Panc1 (cell line): ENCODE measurements at regions not wholly inside any gene's neighbourhood (a gene's known extent, or its start where the extent isn't known, plus 50 kb on each side); places are given as distances from the start of the nearest gene placed in this dataset.

Experiments
- POLR2AphosphoS5 ChIP-seq: IDR thresholded peaks from 2 replicates; pipeline ENCODE4 v1.6.1; 2012; ENCODE audit warnings: mild to moderate bottlenecking, low read depth, low read length, moderate library complexity
- SIN3A ChIP-seq: IDR thresholded peaks from 2 replicates; pipeline ENCODE4 v1.6.1; 2012; ENCODE audit warnings: low read depth, mild to moderate bottlenecking, low read length, moderate library complexity, borderline replicate concordance; ENCODE audit not compliant: insufficient read depth
- TCF7L2 ChIP-seq: IDR thresholded peaks from 2 replicates; pipeline ENCODE4 v1.6.1; 2011; ENCODE audit warnings: mild to moderate bottlenecking, low read depth, low read length, inconsistent platforms
- TF ChIP-seq, protein P1 (sequence below): fragments of 450-650 bp; IDR thresholded peaks from 2 replicates; pipeline ENCODE4 v1.5.1; 2017; ENCODE audit warnings: mild to moderate bottlenecking
- TF ChIP-seq, protein P2 (sequence below), 2 experiments: IDR thresholded peaks; 2 replicates each; pipeline ENCODE4 v1.6.1; 2011 to 2012; ENCODE audit warnings: low read depth in 2 of 2, control low read depth in 1 of 2, low read length in 1 of 2, mild to moderate bottlenecking in 1 of 2, moderate library complexity in 1 of 2; ENCODE audit not compliant: insufficient read depth in 1 of 2

DNA sequence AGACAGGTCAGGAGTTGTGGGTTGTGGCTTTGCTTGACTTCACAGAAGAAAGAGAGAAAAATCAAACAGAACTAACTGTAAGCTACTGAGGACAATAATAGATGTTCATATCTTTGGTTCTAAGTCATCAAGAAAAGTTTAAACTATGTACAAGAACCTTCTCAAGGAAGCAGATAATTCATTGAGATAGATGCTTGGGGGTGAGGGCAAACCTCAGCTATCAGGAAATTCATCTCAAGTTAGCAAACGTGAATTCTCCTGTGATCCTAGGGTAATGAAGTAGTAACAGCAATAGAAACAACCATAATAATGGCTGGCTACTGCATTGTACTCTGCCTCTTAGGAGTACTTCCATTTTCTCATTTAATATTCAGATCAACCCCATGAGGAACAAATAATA, 506.2 kb downstream of the PLPP3 start:
- TF ChIP-seq, protein P1, sequence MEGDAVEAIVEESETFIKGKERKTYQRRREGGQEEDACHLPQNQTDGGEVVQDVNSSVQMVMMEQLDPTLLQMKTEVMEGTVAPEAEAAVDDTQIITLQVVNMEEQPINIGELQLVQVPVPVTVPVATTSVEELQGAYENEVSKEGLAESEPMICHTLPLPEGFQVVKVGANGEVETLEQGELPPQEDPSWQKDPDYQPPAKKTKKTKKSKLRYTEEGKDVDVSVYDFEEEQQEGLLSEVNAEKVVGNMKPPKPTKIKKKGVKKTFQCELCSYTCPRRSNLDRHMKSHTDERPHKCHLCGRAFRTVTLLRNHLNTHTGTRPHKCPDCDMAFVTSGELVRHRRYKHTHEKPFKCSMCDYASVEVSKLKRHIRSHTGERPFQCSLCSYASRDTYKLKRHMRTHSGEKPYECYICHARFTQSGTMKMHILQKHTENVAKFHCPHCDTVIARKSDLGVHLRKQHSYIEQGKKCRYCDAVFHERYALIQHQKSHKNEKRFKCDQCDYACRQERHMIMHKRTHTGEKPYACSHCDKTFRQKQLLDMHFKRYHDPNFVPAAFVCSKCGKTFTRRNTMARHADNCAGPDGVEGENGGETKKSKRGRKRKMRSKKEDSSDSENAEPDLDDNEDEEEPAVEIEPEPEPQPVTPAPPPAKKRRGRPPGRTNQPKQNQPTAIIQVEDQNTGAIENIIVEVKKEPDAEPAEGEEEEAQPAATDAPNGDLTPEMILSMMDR: no peak
- TF ChIP-seq POLR2AphosphoS5 (no peak), TCF7L2 (no peak), SIN3A (no peak)
- TF ChIP-seq, protein P2, sequence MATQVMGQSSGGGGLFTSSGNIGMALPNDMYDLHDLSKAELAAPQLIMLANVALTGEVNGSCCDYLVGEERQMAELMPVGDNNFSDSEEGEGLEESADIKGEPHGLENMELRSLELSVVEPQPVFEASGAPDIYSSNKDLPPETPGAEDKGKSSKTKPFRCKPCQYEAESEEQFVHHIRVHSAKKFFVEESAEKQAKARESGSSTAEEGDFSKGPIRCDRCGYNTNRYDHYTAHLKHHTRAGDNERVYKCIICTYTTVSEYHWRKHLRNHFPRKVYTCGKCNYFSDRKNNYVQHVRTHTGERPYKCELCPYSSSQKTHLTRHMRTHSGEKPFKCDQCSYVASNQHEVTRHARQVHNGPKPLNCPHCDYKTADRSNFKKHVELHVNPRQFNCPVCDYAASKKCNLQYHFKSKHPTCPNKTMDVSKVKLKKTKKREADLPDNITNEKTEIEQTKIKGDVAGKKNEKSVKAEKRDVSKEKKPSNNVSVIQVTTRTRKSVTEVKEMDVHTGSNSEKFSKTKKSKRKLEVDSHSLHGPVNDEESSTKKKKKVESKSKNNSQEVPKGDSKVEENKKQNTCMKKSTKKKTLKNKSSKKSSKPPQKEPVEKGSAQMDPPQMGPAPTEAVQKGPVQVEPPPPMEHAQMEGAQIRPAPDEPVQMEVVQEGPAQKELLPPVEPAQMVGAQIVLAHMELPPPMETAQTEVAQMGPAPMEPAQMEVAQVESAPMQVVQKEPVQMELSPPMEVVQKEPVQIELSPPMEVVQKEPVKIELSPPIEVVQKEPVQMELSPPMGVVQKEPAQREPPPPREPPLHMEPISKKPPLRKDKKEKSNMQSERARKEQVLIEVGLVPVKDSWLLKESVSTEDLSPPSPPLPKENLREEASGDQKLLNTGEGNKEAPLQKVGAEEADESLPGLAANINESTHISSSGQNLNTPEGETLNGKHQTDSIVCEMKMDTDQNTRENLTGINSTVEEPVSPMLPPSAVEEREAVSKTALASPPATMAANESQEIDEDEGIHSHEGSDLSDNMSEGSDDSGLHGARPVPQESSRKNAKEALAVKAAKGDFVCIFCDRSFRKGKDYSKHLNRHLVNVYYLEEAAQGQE (IDR thresholded peaks at IDR 0.05; ENCODE audit: insufficient read depth in 1 of 2, low read depth in 2 of 2, low read length in 1 of 2): no peak
